Esophagus (tissue), 2 donors: ENCODE measurements at regions not wholly inside any gene's neighbourhood (a gene's known extent, or its start where the extent isn't known, plus 50 kb on each side); places are given as distances from the start of the nearest gene placed in this dataset.

Source experiments
- H3K27ac ChIP-seq, 2 donors: one replicate each; pipeline ENCODE4 v1.5.1; 2013; ENCODE audit warnings: low read depth in 2 of 2, mild to moderate bottlenecking in 2 of 2, inconsistent platforms in 1 of 2, low read length in 1 of 2, moderate library complexity in 1 of 2
- H3K27me3 ChIP-seq, 2 donors: one replicate each; pipeline ENCODE4 v1.6.1; 2013; ENCODE audit warnings: low read length in 2 of 2, control low read depth in 1 of 2, mild to moderate bottlenecking in 1 of 2; ENCODE audit not compliant: insufficient read depth in 2 of 2, control insufficient read depth in 1 of 2
- H3K36me3 ChIP-seq, 2 donors: one replicate each; pipeline ENCODE4 v1.6.1; 2013; ENCODE audit warnings: low read length in 1 of 2; ENCODE audit not compliant: control insufficient read depth in 2 of 2, insufficient read depth in 2 of 2
- H3K4me1 ChIP-seq, 2 donors: one replicate each; pipeline ENCODE4 v1.6.1; 2013; ENCODE audit warnings: low read length in 1 of 2; ENCODE audit not compliant: control insufficient read depth in 2 of 2, insufficient read depth in 2 of 2
- H3K4me3 ChIP-seq, 2 donors: one replicate each; pipeline ENCODE4 v1.5.1; 2013; ENCODE audit warnings: low read length in 2 of 2, mild to moderate bottlenecking in 2 of 2, low read depth in 1 of 2, moderate library complexity in 1 of 2
- H3K9me3 ChIP-seq, 2 donors: one replicate each; pipeline ENCODE4 v1.6.1; 2013; ENCODE audit warnings: mild to moderate bottlenecking in 2 of 2, low read depth in 1 of 2, low read length in 1 of 2, moderate library complexity in 1 of 2; ENCODE audit not compliant: control insufficient read depth in 2 of 2, insufficient read depth in 1 of 2
- WGBS, 2 donors: extraction: QIAGEN DNeasy Blood & Tissue Kit; methylation state at CpG; one replicate each; pipeline ENCODE4 v1.1.7; 2013; 5-methylcytosine and 5-hydroxymethylcytosine counted together
- donor health status: healthy with polysubstance abuse.
- donor health status: Bipolar disorder and iron deficiency.

- Histone ChIP-seq H3K27me3 (no peaks in the 10 kb centered on the region), H3K36me3 (no peaks in the 10 kb centered on the region), H3K4me1 (no peaks in the 10 kb centered on the region), H3K9me3 (no peaks in the 10 kb centered on the region), H3K27ac (no peak overlapping the region), H3K4me3 (no peak overlapping the region)
- WGBS, 2 donors: 68 to 80% methylated on average over 5 of the region's 5 CpGs
Measured at GRCh38 chr3:18765161-18765560, 340.0 kb upstream of the SATB1 start.

- H3K4me1 ChIP-seq: no peaks in the 10 kb centered on the region
- WGBS, 2 donors: 44 to 59% methylated on average over 5 of the region's 5 CpGs
- H3K4me3 ChIP-seq: no peak overlapping the region
- no peaks in the 10 kb centered on the region for H3K9me3 ChIP-seq
- H3K27me3 ChIP-seq: no peaks in the 10 kb centered on the region
- H3K36me3 ChIP-seq: no peaks in the 10 kb centered on the region
- no peak overlapping the region for H3K27ac ChIP-seq
Measured at GRCh38 chr3:18761530-18761929, 336.4 kb upstream of the SATB1 start.

GRCh38 chr3:18758047-18758704 is 333.0 kb upstream of the SATB1 start:
- Histone ChIP-seq H3K4me3 (no peak overlapping the region), H3K27ac (no peak overlapping the region), H3K27me3 (no peaks in the 10 kb centered on the region), H3K36me3 (no peaks in the 10 kb centered on the region), H3K4me1 (no peaks in the 10 kb centered on the region), H3K9me3 (no peaks in the 10 kb centered on the region)
- WGBS, 2 donors: 35 to 40% methylated on average over 4 of the region's 4 CpGs

GRCh38 chr3:18757476-18757875 is 332.3 kb upstream of the SATB1 start:
- H3K27ac ChIP-seq: no peak overlapping the region
- H3K4me1 ChIP-seq: no peaks in the 10 kb centered on the region
- H3K4me3 ChIP-seq: no peak overlapping the region
- no peaks in the 10 kb centered on the region for H3K36me3 ChIP-seq
- 78 to 91% methylated on average over 3 of the region's 3 CpGs for WGBS, 2 donors
- H3K9me3 ChIP-seq: no peaks in the 10 kb centered on the region
- H3K27me3 ChIP-seq: no peaks in the 10 kb centered on the region

- WGBS, 2 donors: 72 to 84% methylated on average over 4 of the region's 4 CpGs
- no peak overlapping the region for H3K27ac ChIP-seq
- H3K4me1 ChIP-seq: no peaks in the 10 kb centered on the region
- no peaks in the 10 kb centered on the region for H3K27me3 ChIP-seq
- H3K4me3 ChIP-seq: no peak overlapping the region
- H3K9me3 ChIP-seq: no peaks in the 10 kb centered on the region
- H3K36me3 ChIP-seq: no peaks in the 10 kb centered on the region
Measured at GRCh38 chr3:18752273-18752934, 327.3 kb upstream of the SATB1 start.

GRCh38 chr3:18751514-18751913 is 326.4 kb upstream of the SATB1 start:
- Histone ChIP-seq H3K4me3 (no peak overlapping the region), H3K27ac (no peak overlapping the region), H3K36me3 (no peaks in the 10 kb centered on the region), H3K9me3 (no peaks in the 10 kb centered on the region), H3K4me1 (no peaks in the 10 kb centered on the region), H3K27me3 (no peaks in the 10 kb centered on the region)
- 59 to 74% methylated on average over 1 of the region's 1 CpG for WGBS, 2 donors

GRCh38 chr3:18747383-18747782 is 322.2 kb upstream of the SATB1 start:
- no peaks in the 10 kb centered on the region for H3K36me3 ChIP-seq
- no peak overlapping the region for H3K27ac ChIP-seq
- no peaks in the 10 kb centered on the region for H3K4me1 ChIP-seq
- H3K27me3 ChIP-seq: no peaks in the 10 kb centered on the region
- no peak overlapping the region for H3K4me3 ChIP-seq
- WGBS, 2 donors: 70 to 79% methylated on average over 3 of the region's 3 CpGs
- H3K9me3 ChIP-seq: no peaks in the 10 kb centered on the region

GRCh38 chr3:18745472-18745871 is 320.3 kb upstream of the SATB1 start:
- Histone ChIP-seq H3K9me3 (no peaks in the 10 kb centered on the region), H3K27ac (no peak overlapping the region)

GRCh38 chr3:18744472-18744871 is 319.3 kb upstream of the SATB1 start:
- H3K27me3 ChIP-seq: no peaks in the 10 kb centered on the region
- no peaks in the 10 kb centered on the region for H3K36me3 ChIP-seq
- 58 to 71% methylated on average over 1 of the region's 1 CpG for WGBS, 2 donors
- H3K4me3 ChIP-seq: no peak overlapping the region
- H3K9me3 ChIP-seq: no peaks in the 10 kb centered on the region
- no peaks in the 10 kb centered on the region for H3K4me1 ChIP-seq
- no peak overlapping the region for H3K27ac ChIP-seq

More at GRCh38 chr3:18745472-18745871, 320.3 kb upstream of the SATB1 start:
- Histone ChIP-seq H3K4me1 (no peaks in the 10 kb centered on the region), H3K27me3 (no peaks in the 10 kb centered on the region), H3K4me3 (no peak overlapping the region), H3K36me3 (no peaks in the 10 kb centered on the region)
- 81 to 83% methylated on average over 6 of the region's 6 CpGs for WGBS, 2 donors

- 66 to 70% methylated on average over 2 of the region's 2 CpGs for WGBS, 2 donors
- Histone ChIP-seq H3K4me1 (no peaks in the 10 kb centered on the region), H3K36me3 (no peaks in the 10 kb centered on the region), H3K4me3 (no peak overlapping the region), H3K27me3 (no peaks in the 10 kb centered on the region), H3K27ac (no peak overlapping the region), H3K9me3 (no peaks in the 10 kb centered on the region)
Measured at GRCh38 chr3:18743761-18744160, 318.6 kb upstream of the SATB1 start.
